IPS-18a (cell line): ENCODE measurements at regions not wholly inside any gene's neighbourhood (a gene's known extent, or its start where the extent isn't known, plus 50 kb on each side); places are given as distances from the start of the nearest gene placed in this dataset.

Experiments
- H3K27ac ChIP-seq: one replicate; pipeline ENCODE4 v1.5.1; 2013; ENCODE audit warnings: low read length
- H3K27me3 ChIP-seq: one replicate; pipeline ENCODE4 v1.6.1; 2013; ENCODE audit warnings: mild to moderate bottlenecking, low read length; ENCODE audit not compliant: control insufficient read depth, insufficient read depth
- H3K36me3 ChIP-seq: one replicate; pipeline ENCODE4 v1.6.1; 2013; ENCODE audit warnings: low read depth, low read length; ENCODE audit not compliant: control insufficient read depth
- H3K4me1 ChIP-seq: one replicate; pipeline ENCODE4 v1.6.1; 2013; ENCODE audit warnings: low read depth, low read length; ENCODE audit not compliant: control insufficient read depth
- H3K4me3 ChIP-seq: one replicate; pipeline ENCODE4 v1.5.1; 2013; ENCODE audit warnings: low read length
- H3K9ac ChIP-seq: one replicate; pipeline ENCODE4 v1.6.1; 2013; ENCODE audit warnings: mild to moderate bottlenecking, low read length, moderate library complexity
- H3K9me3 ChIP-seq: one replicate; pipeline ENCODE4 v1.6.1; 2013; ENCODE audit warnings: low read depth, low read length; ENCODE audit not compliant: control insufficient read depth

GRCh38 chr2:134200036-134200618 is 53.7 kb upstream of the MGAT5 start:
- Histone ChIP-seq H3K27ac (no peak overlapping the region), H3K9ac (no peak overlapping the region), H3K36me3 (no peaks in the 10 kb centered on the region), H3K9me3 (no peaks in the 10 kb centered on the region), H3K27me3 (no peaks in the 10 kb centered on the region), H3K4me3 (no peak overlapping the region), H3K4me1 (peaks cover 28% of the 10 kb centered on the region)

GRCh38 chr2:134201533-134201932 is 52.3 kb upstream of the MGAT5 start:
- peaks cover 32% of the 10 kb centered on the region for H3K4me1 ChIP-seq

GRCh38 chr2:134202371-134202770 is 51.5 kb upstream of the MGAT5 start:
- Histone ChIP-seq H3K36me3 (no peaks in the 10 kb centered on the region), H3K27me3 (no peaks in the 10 kb centered on the region), H3K4me1 (peaks cover 40% of the 10 kb centered on the region), H3K27ac (no peak overlapping the region), H3K4me3 (no peak overlapping the region), H3K9ac (no peak overlapping the region), H3K9me3 (no peaks in the 10 kb centered on the region)

More at GRCh38 chr2:134201533-134201932, 52.3 kb upstream of the MGAT5 start:
- Histone ChIP-seq H3K9me3 (no peaks in the 10 kb centered on the region), H3K4me3 (no peak overlapping the region), H3K36me3 (no peaks in the 10 kb centered on the region), H3K9ac (no peak overlapping the region), H3K27me3 (no peaks in the 10 kb centered on the region), H3K27ac (no peak overlapping the region)

- H3K27ac ChIP-seq, result no peak overlapping the region
- no peak overlapping the region for H3K9ac ChIP-seq
- H3K36me3 ChIP-seq, result no peaks in the 10 kb centered on the region
- no peak overlapping the region for H3K4me3 ChIP-seq
- H3K4me1 ChIP-seq, result peaks cover 45% of the 10 kb centered on the region
- no peaks in the 10 kb centered on the region for H3K9me3 ChIP-seq
- H3K27me3 ChIP-seq, result no peaks in the 10 kb centered on the region
These were observed 50.7 kb upstream of the MGAT5 start for GRCh38 chr2:134203175-134203574.
